Stimulated activated CD4-positive, alpha-beta T cell treated with anti-CD3 and anti-CD28 coated beads, Interleukin-2, amount 100 ng/mL, for 24 hours (primary cell): ENCODE measurements at regions not wholly inside any gene's neighbourhood (a gene's known extent, or its start where the extent isn't known, plus 50 kb on each side); places are given as distances from the start of the nearest gene placed in this dataset.

Experiments used
- DNase-seq, 2 donors: peaks; one replicate each; pipeline ENCODE4 v3.0.0-alpha.2; 2020

GRCh38 chr18:43994381-43994780 is 686.3 kb upstream of the SETBP1 start:
- DNase-seq, result no peak

- no peak for DNase-seq
These were observed 666.8 kb upstream of the SETBP1 start for GRCh38 chr18:44013871-44014270.

GRCh38 chr18:44025421-44025820 is 655.3 kb upstream of the SETBP1 start:
- DNase-seq, result no peak

- no peak for DNase-seq
These were observed 652.6 kb upstream of the SETBP1 start for GRCh38 chr18:44028109-44028508.

- no peak for DNase-seq
These were observed 649.6 kb upstream of the SETBP1 start for GRCh38 chr18:44031063-44031462.

- no peak for DNase-seq
These were observed 647.5 kb upstream of the SETBP1 start for GRCh38 chr18:44033144-44033701.

- no peak for DNase-seq
These were observed 645.1 kb upstream of the SETBP1 start for GRCh38 chr18:44035554-44035953.

GRCh38 chr18:44036501-44036900 is 644.2 kb upstream of the SETBP1 start:
- DNase-seq, result no peak

- DNase-seq, result no peak
These were observed 641.5 kb upstream of the SETBP1 start for GRCh38 chr18:44039216-44039615.

GRCh38 chr18:44039826-44040225 is 640.9 kb upstream of the SETBP1 start:
- DNase-seq, result no peak

- no peak for DNase-seq
These were observed 639.1 kb upstream of the SETBP1 start for GRCh38 chr18:44041553-44041952.

- DNase-seq, result no peak
These were observed 638.7 kb upstream of the SETBP1 start for GRCh38 chr18:44041961-44042360.

- no peak for DNase-seq
These were observed 634.2 kb upstream of the SETBP1 start for GRCh38 chr18:44046376-44046975.

GRCh38 chr18:44047585-44047984 is 633.1 kb upstream of the SETBP1 start:
- DNase-seq, result no peak

GRCh38 chr18:44048435-44048834 is 632.3 kb upstream of the SETBP1 start:
- no peak for DNase-seq

GRCh38 chr18:44048846-44049245 is 631.8 kb upstream of the SETBP1 start:
- no peak for DNase-seq

- no peak for DNase-seq
These were observed 629.7 kb upstream of the SETBP1 start for GRCh38 chr18:44051026-44051425.

GRCh38 chr18:44054514-44054913 is 626.2 kb upstream of the SETBP1 start:
- DNase-seq, result no peak

GRCh38 chr18:44060197-44060596 is 620.5 kb upstream of the SETBP1 start:
- DNase-seq, result no peak

- DNase-seq, result no peak
These were observed 619.2 kb upstream of the SETBP1 start for GRCh38 chr18:44061438-44061837.

- no peak for DNase-seq
These were observed 618.3 kb upstream of the SETBP1 start for GRCh38 chr18:44062345-44062744.

GRCh38 chr18:44065206-44065605 is 615.5 kb upstream of the SETBP1 start:
- no peak for DNase-seq

GRCh38 chr18:44066541-44066940 is 614.1 kb upstream of the SETBP1 start:
- no peak for DNase-seq

GRCh38 chr18:44067186-44067585 is 613.5 kb upstream of the SETBP1 start:
- DNase-seq, result no peak

GRCh38 chr18:44075038-44075437 is 605.6 kb upstream of the SETBP1 start:
- no peak for DNase-seq
